ENCODE measurements at regions not wholly inside any gene's neighbourhood (a gene's known extent, or its start where the extent isn't known, plus 50 kb on each side); places are given as distances from the start of the nearest gene placed in this dataset.

GRCh38 chr14:105900398-105901160, 374.2 kb downstream of the TMEM121 start:
- TF ChIP-seq, protein P1, sequence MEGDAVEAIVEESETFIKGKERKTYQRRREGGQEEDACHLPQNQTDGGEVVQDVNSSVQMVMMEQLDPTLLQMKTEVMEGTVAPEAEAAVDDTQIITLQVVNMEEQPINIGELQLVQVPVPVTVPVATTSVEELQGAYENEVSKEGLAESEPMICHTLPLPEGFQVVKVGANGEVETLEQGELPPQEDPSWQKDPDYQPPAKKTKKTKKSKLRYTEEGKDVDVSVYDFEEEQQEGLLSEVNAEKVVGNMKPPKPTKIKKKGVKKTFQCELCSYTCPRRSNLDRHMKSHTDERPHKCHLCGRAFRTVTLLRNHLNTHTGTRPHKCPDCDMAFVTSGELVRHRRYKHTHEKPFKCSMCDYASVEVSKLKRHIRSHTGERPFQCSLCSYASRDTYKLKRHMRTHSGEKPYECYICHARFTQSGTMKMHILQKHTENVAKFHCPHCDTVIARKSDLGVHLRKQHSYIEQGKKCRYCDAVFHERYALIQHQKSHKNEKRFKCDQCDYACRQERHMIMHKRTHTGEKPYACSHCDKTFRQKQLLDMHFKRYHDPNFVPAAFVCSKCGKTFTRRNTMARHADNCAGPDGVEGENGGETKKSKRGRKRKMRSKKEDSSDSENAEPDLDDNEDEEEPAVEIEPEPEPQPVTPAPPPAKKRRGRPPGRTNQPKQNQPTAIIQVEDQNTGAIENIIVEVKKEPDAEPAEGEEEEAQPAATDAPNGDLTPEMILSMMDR (IDR thresholded peaks at IDR 0.05; ENCODE audit: low read depth, low read length) = no peak
- TF ChIP-seq MAX (IDR thresholded peaks at IDR 0.05; ENCODE audit: low read depth, low read length) (no peak), POLR2A (IDR thresholded peaks at IDR 0.05; ENCODE audit: extremely low read depth, insufficient read length) (no peak)

All from NB4 (cell line).